Lower leg skin (tissue), 4 donors: ENCODE measurements at regions not wholly inside any gene's neighbourhood (a gene's known extent, or its start where the extent isn't known, plus 50 kb on each side); places are given as distances from the start of the nearest gene placed in this dataset.
"Not testable (repeated sequence)": the region's sequence is repeated elsewhere in the genome, so short reads cannot be mapped to it uniquely, and the experiment has no call there.

Experiments
- DNase-seq, 2 donors: peaks; one replicate each; pipeline ENCODE4 v3.0.0-alpha.2; 2019; ENCODE audit warnings: low spot score in 2 of 2
- H3K4me3 ChIP-seq: fragments of 200-600 bp; sonication (generic); 2 replicates; pipeline ENCODE4 v1.5.1; 2017; ENCODE audit warnings: mild to moderate bottlenecking, low read depth; ENCODE audit not compliant: poor library complexity, severe bottlenecking
- CTCF ChIP-seq, 3 donors: fragments of 450-650 bp; IDR thresholded peaks; one replicate each; pipeline ENCODE4 v1.5.1; 2016; ENCODE audit warnings: antibody characterized with exemption in 3 of 3, mild to moderate bottlenecking in 3 of 3, moderate library complexity in 2 of 3
- POLR2A ChIP-seq, 2 donors: fragments of 450-650 bp; IDR thresholded peaks; one replicate each; pipeline ENCODE4 v1.6.1; 2016 to 2017; ENCODE audit warnings: antibody characterized with exemption in 2 of 2, mild to moderate bottlenecking in 1 of 2, moderate library complexity in 1 of 2
- whole genome bisulfite sequencing, 2 donors: methylation state at CpG; one replicate each; pipeline ENCODE4 v1.1.5; 2018; 5-methylcytosine and 5-hydroxymethylcytosine counted together
- intact Hi-C: fragments of 100-400 bp; cut with DNase I; formaldehyde crosslinking; loops from one replicate; pipeline ENCODE4 v1.15.0; 2023; ENCODE audit warnings: low total_unique reads

- no peak overlapping the region for H3K4me3 ChIP-seq
- intact Hi-C loops, result no loop called here
- TF ChIP-seq POLR2A (IDR thresholded peaks at IDR 0.05), result no peak
- no peak for TF ChIP-seq CTCF (IDR thresholded peaks at IDR 0.05)
- no peak for DNase-seq
- WGBS, 2 donors, result 94 to 95% methylated on average over 6 of the region's 6 CpGs
Measured at GRCh38 chr2:144643537-144644336, 123.8 kb upstream of the ZEB2 start.

- WGBS, 2 donors, result 73 to 93% methylated on average over 2 of the region's 2 CpGs
- no peak for DNase-seq
- intact Hi-C loops, result no loop called here
- no peak overlapping the region for H3K4me3 ChIP-seq
- TF ChIP-seq CTCF (IDR thresholded peaks at IDR 0.05), result no peak
- no peak for TF ChIP-seq POLR2A (IDR thresholded peaks at IDR 0.05)
Measured at GRCh38 chr2:144642856-144643255, 122.9 kb upstream of the ZEB2 start.

- 40 to 41% methylated on average over 2 of the region's 2 CpGs for WGBS, 2 donors
- intact Hi-C loops, result no loop called here
- TF ChIP-seq CTCF (IDR thresholded peaks at IDR 0.05) (no peak), POLR2A (IDR thresholded peaks at IDR 0.05) (no peak)
- H3K4me3 ChIP-seq, result no peak overlapping the region
- no peak for DNase-seq
Measured at GRCh38 chr2:144642131-144642530, 122.2 kb upstream of the ZEB2 start.

GRCh38 chr2:144638250-144638649, 118.3 kb upstream of the ZEB2 start:
- intact Hi-C loops, DNase-seq, H3K4me3 ChIP-seq: not testable (repeated sequence)
- WGBS, 2 donors, result 89 to 94% methylated on average over 4 of the region's 4 CpGs

GRCh38 chr2:144636860-144637259, 116.9 kb upstream of the ZEB2 start:
- WGBS, 2 donors, result 96 to 100% methylated on average over 1 of the region's 1 CpG
- H3K4me3 ChIP-seq, intact Hi-C loops, DNase-seq: not testable (repeated sequence)

- TF ChIP-seq CTCF (IDR thresholded peaks at IDR 0.05), result no peak
- no peak for TF ChIP-seq POLR2A (IDR thresholded peaks at IDR 0.05)
- no peak for DNase-seq
Measured at GRCh38 chr2:144632809-144633208, 112.9 kb upstream of the ZEB2 start.

GRCh38 chr2:144631636-144632035, 111.7 kb upstream of the ZEB2 start:
- H3K4me3 ChIP-seq, result no peak overlapping the region
- 83 to 97% methylated on average over 1 of the region's 1 CpG for WGBS, 2 donors
- DNase-seq, result no peak
- TF ChIP-seq CTCF (IDR thresholded peaks at IDR 0.05) (no peak), POLR2A (IDR thresholded peaks at IDR 0.05) (no peak)
- intact Hi-C loops, result no loop called here

More at GRCh38 chr2:144632809-144633208, 112.9 kb upstream of the ZEB2 start:
- no peak overlapping the region for H3K4me3 ChIP-seq
- intact Hi-C loops, result no loop called here
- WGBS, 2 donors, result 92 to 94% methylated on average over 2 of the region's 2 CpGs
